ENCODE measurements at regions not wholly inside any gene's neighbourhood (a gene's known extent, or its start where the extent isn't known, plus 50 kb on each side); places are given as distances from the start of the nearest gene placed in this dataset. TPM values are rescaled to one million over a fixed set of nuclear protein-coding genes. Genes with fewer than 3 reads are reported as not detected.
A peak's percentile ranks its signal among the peaks of the same experiment; 100 is the strongest.

GRCh38 chr3:98964784-98965183 lies 63.3 kb upstream of the DCBLD2 start:
- no peak for DNase-seq (ENCODE audit: low spot score)

- no peak for DNase-seq (ENCODE audit: low spot score)
Measured at GRCh38 chr3:98963546-98963945, 62.1 kb upstream of the DCBLD2 start.

- DNase-seq (ENCODE audit: low spot score): peak; percentile 45
Measured at GRCh38 chr3:98962951-98963350, 61.5 kb upstream of the DCBLD2 start.

GRCh38 chr3:98962189-98962930 lies 60.9 kb upstream of the DCBLD2 start:
- peak; percentile 76 for DNase-seq (ENCODE audit: low spot score)

- DNase-seq (ENCODE audit: low spot score): no peak
Measured at GRCh38 chr3:98961161-98962155, 60.0 kb upstream of the DCBLD2 start.

- DNase-seq (ENCODE audit: low spot score): no peak
Measured at GRCh38 chr3:98957681-98958080, 56.2 kb upstream of the DCBLD2 start.

GRCh38 chr3:98956008-98956407 lies 54.5 kb upstream of the DCBLD2 start:
- no peak for DNase-seq (ENCODE audit: low spot score)

GRCh38 chr3:98954791-98955604 lies 53.5 kb upstream of the DCBLD2 start:
- DNase-seq (ENCODE audit: low spot score): no peak

- DNase-seq (ENCODE audit: low spot score): no peak
Measured at GRCh38 chr3:98954242-98954641, 52.7 kb upstream of the DCBLD2 start.

- DNase-seq (ENCODE audit: low spot score): no peak
Measured at GRCh38 chr3:98952404-98952803, 50.9 kb upstream of the DCBLD2 start.

Small RNA genes lying in the stretch of these regions (small RNA-seq; reads per million reads assigned to genes)
- gene AC107297.1 (not detected), gene RF00066 (not detected)

Data from HT-29 (cell line).